HL-60 (cell line): ENCODE measurements at regions not wholly inside any gene's neighbourhood (a gene's known extent, or its start where the extent isn't known, plus 50 kb on each side); places are given as distances from the start of the nearest gene placed in this dataset.

Experiments
- DNase-seq, 2 experiments: peaks; one replicate each; pipeline ENCODE4 v3.0.0-alpha.2; 2010 to 2020; ENCODE audit warnings: low read depth in 1 of 2, low spot score in 1 of 2
- H3K27ac ChIP-seq: fragments of 250-450 bp; sonication (Bioruptor Pico); replicated peaks from 2 replicates; pipeline ENCODE4 v1.5.1; 2020; ENCODE audit warnings: mild to moderate bottlenecking, moderate library complexity
- H3K27me3 ChIP-seq: fragments of 250-450 bp; sonication (Bioruptor Pico); 2 replicates; pipeline ENCODE4 v1.5.1; 2021; ENCODE audit warnings: mild to moderate bottlenecking, moderate library complexity; ENCODE audit not compliant: insufficient read depth, poor library complexity, severe bottlenecking
- H3K4me3 ChIP-seq: replicated peaks from 2 replicates; pipeline ENCODE4 v1.5.1; 2011; ENCODE audit warnings: mild to moderate bottlenecking, control low read depth, low read length; ENCODE audit not compliant: insufficient read depth
- GABPA ChIP-seq: IDR thresholded peaks from 2 replicates; pipeline ENCODE4 v1.6.1; 2012; ENCODE audit warnings: low read depth
- POLR2AphosphoS5 ChIP-seq: IDR thresholded peaks from 2 replicates; pipeline ENCODE4 v1.6.1; 2012; ENCODE audit warnings: low read depth
- REST ChIP-seq: IDR thresholded peaks from 2 replicates; pipeline ENCODE4 v1.6.1; 2012; ENCODE audit warnings: low read depth; ENCODE audit not compliant: insufficient replicate concordance
- SPI1 ChIP-seq: IDR thresholded peaks from 2 replicates; pipeline ENCODE4 v1.6.1; 2012; ENCODE audit warnings: low read depth, mild to moderate bottlenecking, borderline replicate concordance
- TF ChIP-seq, protein P1 (sequence below): IDR thresholded peaks from one replicate; pipeline ENCODE4 v1.5.1; 2011; ENCODE audit warnings: low read length, control low read depth, inconsistent platforms; ENCODE audit not compliant: insufficient read depth

- Histone ChIP-seq H3K27ac (no peak overlapping the region), H3K4me3 (no peak overlapping the region), H3K27me3 (no peaks in the 10 kb centered on the region)
- TF ChIP-seq SPI1 = no peak
- TF ChIP-seq REST = no peak
- TF ChIP-seq, protein P1, sequence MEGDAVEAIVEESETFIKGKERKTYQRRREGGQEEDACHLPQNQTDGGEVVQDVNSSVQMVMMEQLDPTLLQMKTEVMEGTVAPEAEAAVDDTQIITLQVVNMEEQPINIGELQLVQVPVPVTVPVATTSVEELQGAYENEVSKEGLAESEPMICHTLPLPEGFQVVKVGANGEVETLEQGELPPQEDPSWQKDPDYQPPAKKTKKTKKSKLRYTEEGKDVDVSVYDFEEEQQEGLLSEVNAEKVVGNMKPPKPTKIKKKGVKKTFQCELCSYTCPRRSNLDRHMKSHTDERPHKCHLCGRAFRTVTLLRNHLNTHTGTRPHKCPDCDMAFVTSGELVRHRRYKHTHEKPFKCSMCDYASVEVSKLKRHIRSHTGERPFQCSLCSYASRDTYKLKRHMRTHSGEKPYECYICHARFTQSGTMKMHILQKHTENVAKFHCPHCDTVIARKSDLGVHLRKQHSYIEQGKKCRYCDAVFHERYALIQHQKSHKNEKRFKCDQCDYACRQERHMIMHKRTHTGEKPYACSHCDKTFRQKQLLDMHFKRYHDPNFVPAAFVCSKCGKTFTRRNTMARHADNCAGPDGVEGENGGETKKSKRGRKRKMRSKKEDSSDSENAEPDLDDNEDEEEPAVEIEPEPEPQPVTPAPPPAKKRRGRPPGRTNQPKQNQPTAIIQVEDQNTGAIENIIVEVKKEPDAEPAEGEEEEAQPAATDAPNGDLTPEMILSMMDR = no peak
- TF ChIP-seq POLR2AphosphoS5 = no peak
- TF ChIP-seq GABPA = no peak
- no peak for DNase-seq
These were observed 183.5 kb upstream of the NSMCE3 start for GRCh38 chr15:29452881-29453731.

DNA sequence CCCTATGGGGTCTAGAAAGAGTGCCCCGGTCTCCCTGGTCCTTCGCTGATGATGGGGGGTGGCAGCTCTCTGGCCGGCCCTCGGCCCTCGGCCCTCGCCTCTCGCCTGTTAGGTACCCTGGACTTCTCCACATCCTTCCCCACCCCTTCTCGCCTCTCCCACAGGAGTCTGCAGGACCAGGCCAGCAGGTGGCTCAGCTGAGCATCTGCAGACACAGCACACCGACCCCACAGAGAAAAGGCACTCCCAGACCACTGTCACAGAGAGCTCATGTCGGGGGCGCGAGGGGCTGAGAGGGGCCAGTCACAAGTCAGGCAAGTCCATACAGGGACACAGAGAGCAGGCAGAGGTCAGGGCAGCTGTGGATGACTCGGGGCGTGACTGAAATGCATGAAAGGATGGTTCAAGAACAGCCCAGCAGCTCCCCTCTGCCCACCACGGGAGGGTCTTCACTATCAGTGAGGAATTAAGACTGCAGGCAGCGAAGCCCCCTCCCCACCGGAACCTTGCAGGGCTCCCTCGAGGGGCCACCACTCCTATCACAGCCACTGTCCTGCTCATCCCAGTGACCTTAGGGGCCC, 181.7 kb upstream of the NSMCE3 start:
- no peaks in the 10 kb centered on the region for H3K27me3 ChIP-seq
- H3K4me3 ChIP-seq = no peak overlapping the region
- no peak for TF ChIP-seq POLR2AphosphoS5
- TF ChIP-seq SPI1 = no peak
- TF ChIP-seq, protein P1 = no peak
- TF ChIP-seq REST = no peak
- no peak for TF ChIP-seq GABPA
- no peak for DNase-seq
- H3K27ac ChIP-seq = no peak overlapping the region

GRCh38 chr15:29449136-29449535, 179.5 kb upstream of the NSMCE3 start:
- DNase-seq = no peak
- no peak overlapping the region for H3K4me3 ChIP-seq
- no peaks in the 10 kb centered on the region for H3K27me3 ChIP-seq
- no peak overlapping the region for H3K27ac ChIP-seq
- TF ChIP-seq GABPA = no peak
- peak; percentile 90 for TF ChIP-seq REST
